ENCODE measurements at regions not wholly inside any gene's neighbourhood (a gene's known extent, or its start where the extent isn't known, plus 50 kb on each side); places are given as distances from the start of the nearest gene placed in this dataset.

GRCh38 chr3:72232331-72232730 is 447.4 kb upstream of the PROK2 start:
- TF ChIP-seq POLR2A (IDR thresholded peaks at IDR 0.05): no peak
- TF ChIP-seq, protein P1, sequence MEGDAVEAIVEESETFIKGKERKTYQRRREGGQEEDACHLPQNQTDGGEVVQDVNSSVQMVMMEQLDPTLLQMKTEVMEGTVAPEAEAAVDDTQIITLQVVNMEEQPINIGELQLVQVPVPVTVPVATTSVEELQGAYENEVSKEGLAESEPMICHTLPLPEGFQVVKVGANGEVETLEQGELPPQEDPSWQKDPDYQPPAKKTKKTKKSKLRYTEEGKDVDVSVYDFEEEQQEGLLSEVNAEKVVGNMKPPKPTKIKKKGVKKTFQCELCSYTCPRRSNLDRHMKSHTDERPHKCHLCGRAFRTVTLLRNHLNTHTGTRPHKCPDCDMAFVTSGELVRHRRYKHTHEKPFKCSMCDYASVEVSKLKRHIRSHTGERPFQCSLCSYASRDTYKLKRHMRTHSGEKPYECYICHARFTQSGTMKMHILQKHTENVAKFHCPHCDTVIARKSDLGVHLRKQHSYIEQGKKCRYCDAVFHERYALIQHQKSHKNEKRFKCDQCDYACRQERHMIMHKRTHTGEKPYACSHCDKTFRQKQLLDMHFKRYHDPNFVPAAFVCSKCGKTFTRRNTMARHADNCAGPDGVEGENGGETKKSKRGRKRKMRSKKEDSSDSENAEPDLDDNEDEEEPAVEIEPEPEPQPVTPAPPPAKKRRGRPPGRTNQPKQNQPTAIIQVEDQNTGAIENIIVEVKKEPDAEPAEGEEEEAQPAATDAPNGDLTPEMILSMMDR (IDR thresholded peaks at IDR 0.05): no peak

Measured in testis (tissue), 2 donors.